Loucy (cell line): ENCODE measurements at regions not wholly inside any gene's neighbourhood (a gene's known extent, or its start where the extent isn't known, plus 50 kb on each side); places are given as distances from the start of the nearest gene placed in this dataset.

Source experiments
- H2AFZ ChIP-seq: fragments of 200-600 bp; sonication (generic); 2 replicates; pipeline ENCODE4 v1.6.0; 2016; ENCODE audit warnings: antibody characterized with exemption, mild to moderate bottlenecking, low read length, moderate library complexity
- H3F3A ChIP-seq: fragments of 200-600 bp; 2 replicates; pipeline ENCODE4 v1.6.0; 2016; ENCODE audit warnings: antibody characterized with exemption, low read depth, mild to moderate bottlenecking
- H3K27me3 ChIP-seq: fragments of 200-600 bp; sonication (generic); 2 replicates; pipeline ENCODE4 v1.6.1; 2014; ENCODE audit warnings: low read length, mild to moderate bottlenecking; ENCODE audit not compliant: insufficient read depth, poor library complexity, severe bottlenecking
- H3K36me3 ChIP-seq: fragments of 200-600 bp; sonication (generic); 2 replicates; pipeline ENCODE4 v1.6.1; 2016; ENCODE audit warnings: low read length; ENCODE audit not compliant: insufficient read depth
- H3K4me1 ChIP-seq: fragments of 200-600 bp; sonication (generic); 2 replicates; pipeline ENCODE4 v1.5.1; 2014; ENCODE audit warnings: low read length, mild to moderate bottlenecking; ENCODE audit not compliant: insufficient read depth, poor library complexity, severe bottlenecking
- H3K4me2 ChIP-seq: fragments of 200-600 bp; sonication (generic); 2 replicates; pipeline ENCODE4 v1.6.0; 2014; ENCODE audit warnings: antibody characterized with exemption, low read length, low read depth, mild to moderate bottlenecking; ENCODE audit not compliant: poor library complexity, severe bottlenecking
- H3K4me3 ChIP-seq: fragments of 200-600 bp; sonication (generic); 2 replicates; pipeline ENCODE4 v1.5.1; 2014; ENCODE audit warnings: low read length, mild to moderate bottlenecking, mixed read lengths; ENCODE audit not compliant: poor library complexity, severe bottlenecking
- H3K79me2 ChIP-seq: fragments of 200-600 bp; sonication (generic); 2 replicates; pipeline ENCODE4 v1.6.1; 2014; ENCODE audit warnings: low read length; ENCODE audit not compliant: insufficient read depth
- H3K9ac ChIP-seq: fragments of 200-600 bp; sonication (generic); 2 replicates; pipeline ENCODE4 v1.6.0; 2014; ENCODE audit warnings: mild to moderate bottlenecking, low read depth, low read length, moderate library complexity; ENCODE audit not compliant: poor library complexity, severe bottlenecking
- H3K9me2 ChIP-seq: fragments of 200-600 bp; sonication (generic); replicated peaks from 2 replicates; pipeline ENCODE4 v1.6.1; 2016; ENCODE audit warnings: low read depth, low read length, mixed read lengths
- H3K9me3 ChIP-seq: fragments of 200-600 bp; sonication (generic); 2 replicates; pipeline ENCODE4 v1.6.1; 2014; ENCODE audit warnings: mild to moderate bottlenecking, antibody characterized with exemption, low read length, low read depth; ENCODE audit not compliant: insufficient read depth
- H4K20me1 ChIP-seq: fragments of 200-600 bp; sonication (generic); 2 replicates; pipeline ENCODE4 v1.6.0; 2014; ENCODE audit warnings: antibody characterized with exemption, low read length, mild to moderate bottlenecking; ENCODE audit not compliant: insufficient read depth, poor library complexity, severe bottlenecking
- CTCF ChIP-seq: fragments of 200-600 bp; sonication (generic); conservative IDR thresholded peaks from 2 replicates; pipeline ENCODE4 v1.5.1; 2014; ENCODE audit warnings: mild to moderate bottlenecking, antibody characterized with exemption, low read length
- EZH2phosphoT487 ChIP-seq: fragments of 200-600 bp; IDR thresholded peaks from 2 replicates; pipeline ENCODE4 v1.6.1; 2018; ENCODE audit warnings: antibody characterized with exemption, mild to moderate bottlenecking, moderate library complexity, borderline replicate concordance

DNA sequence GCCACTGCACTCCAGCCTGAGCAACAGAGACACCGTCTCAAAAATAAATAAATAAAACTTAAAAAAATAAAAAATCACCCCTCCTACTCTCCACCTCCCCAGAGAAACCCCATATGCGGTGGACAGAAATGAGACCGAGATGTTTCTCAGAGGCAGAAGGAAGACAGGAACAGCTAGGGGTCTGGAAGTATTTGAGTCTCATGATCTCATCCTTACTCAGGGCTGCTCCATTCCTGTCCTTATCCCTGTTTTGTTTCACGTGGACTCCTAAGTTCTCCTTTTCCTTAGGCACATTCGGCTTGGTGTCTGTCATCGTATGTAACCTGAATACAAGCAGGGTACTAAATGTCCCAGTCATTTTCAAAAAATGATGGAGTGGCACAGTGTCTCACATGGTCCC lies 76.1 kb downstream of the C9orf50 start:
- no peak overlapping the region for H3K4me3 ChIP-seq
- no peaks in the 10 kb centered on the region for H3K4me1 ChIP-seq
- TF ChIP-seq CTCF (no peak), EZH2phosphoT487 (no peak)
- no peak overlapping the region for H2AFZ ChIP-seq
- no peaks in the 10 kb centered on the region for H3K27me3 ChIP-seq
- no peaks in the 10 kb centered on the region for H3K9me3 ChIP-seq
- H3F3A ChIP-seq = no peaks in the 10 kb centered on the region
- H3K4me2 ChIP-seq = no peak overlapping the region
- no peaks in the 10 kb centered on the region for H4K20me1 ChIP-seq
- H3K36me3 ChIP-seq = no peaks in the 10 kb centered on the region
- no peaks in the 10 kb centered on the region for H3K9me2 ChIP-seq
- H3K9ac ChIP-seq = no peak overlapping the region
- no peaks in the 10 kb centered on the region for H3K79me2 ChIP-seq

DNA sequence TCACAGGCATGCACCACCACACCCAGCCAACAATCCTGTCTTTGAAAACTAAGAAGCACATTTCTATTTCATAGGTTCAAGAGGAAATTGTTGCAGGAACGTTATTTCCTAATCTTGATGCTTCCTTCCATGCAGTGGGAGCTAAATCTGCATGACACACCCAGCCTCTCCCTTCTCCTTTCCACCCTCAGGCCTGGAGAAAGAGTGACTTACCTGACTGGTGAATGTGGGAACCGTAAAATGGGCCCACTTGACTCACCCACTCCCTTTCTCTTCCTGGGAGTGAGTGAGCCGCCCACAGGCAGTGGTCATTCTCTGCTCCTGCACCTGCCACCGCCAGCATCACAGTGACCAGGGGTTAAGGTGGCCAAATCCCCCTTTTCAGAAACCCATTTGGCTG lies 78.2 kb downstream of the C9orf50 start:
- no peaks in the 10 kb centered on the region for H3K9me3 ChIP-seq
- no peaks in the 10 kb centered on the region for H4K20me1 ChIP-seq
- H3K27me3 ChIP-seq = no peaks in the 10 kb centered on the region
- no peaks in the 10 kb centered on the region for H3K36me3 ChIP-seq
- no peaks in the 10 kb centered on the region for H3F3A ChIP-seq
- no peak for TF ChIP-seq EZH2phosphoT487
- TF ChIP-seq CTCF = no peak
- H3K79me2 ChIP-seq = no peaks in the 10 kb centered on the region
- H3K9me2 ChIP-seq = no peaks in the 10 kb centered on the region
- H3K4me1 ChIP-seq = no peaks in the 10 kb centered on the region
- no peak overlapping the region for H3K9ac ChIP-seq
- H3K4me3 ChIP-seq = no peak overlapping the region
- H3K4me2 ChIP-seq = no peak overlapping the region
- H2AFZ ChIP-seq = no peak overlapping the region

- H3K9me3 ChIP-seq = no peaks in the 10 kb centered on the region
- H3K9me2 ChIP-seq = no peaks in the 10 kb centered on the region
- no peaks in the 10 kb centered on the region for H3K27me3 ChIP-seq
- H3K4me3 ChIP-seq = no peak overlapping the region
- TF ChIP-seq EZH2phosphoT487 = no peak
- no peak for TF ChIP-seq CTCF
- no peak overlapping the region for H3K9ac ChIP-seq
- no peaks in the 10 kb centered on the region for H3K79me2 ChIP-seq
- no peaks in the 10 kb centered on the region for H3F3A ChIP-seq
- H4K20me1 ChIP-seq = no peaks in the 10 kb centered on the region
- no peak overlapping the region for H3K4me2 ChIP-seq
- no peak overlapping the region for H2AFZ ChIP-seq
- H3K4me1 ChIP-seq = no peaks in the 10 kb centered on the region
- no peaks in the 10 kb centered on the region for H3K36me3 ChIP-seq
Measured at GRCh38 chr9:129541270-129541669, 79.6 kb downstream of the C9orf50 start.
